HG02943 (cell line): ENCODE measurements at regions not wholly inside any gene's neighbourhood (a gene's known extent, or its start where the extent isn't known, plus 50 kb on each side); places are given as distances from the start of the nearest gene placed in this dataset.

Experiments used
- ATAC-seq: cut with Tn5 transposase; IDR thresholded peaks from one replicate; pipeline ENCODE4 v1.9.1; 2021; ENCODE audit warnings: mild to moderate bottlenecking, low read depth, moderate library complexity; ENCODE audit not compliant: unreplicated experiment

- no peak for ATAC-seq
These were observed 390.3 kb upstream of the DMAC1 start for GRCh38 chr9:8189881-8190280.

GRCh38 chr9:8188723-8189407 lies 389.3 kb upstream of the DMAC1 start:
- no peak for ATAC-seq

- no peak for ATAC-seq
These were observed 387.0 kb upstream of the DMAC1 start for GRCh38 chr9:8186560-8186959.

DNA sequence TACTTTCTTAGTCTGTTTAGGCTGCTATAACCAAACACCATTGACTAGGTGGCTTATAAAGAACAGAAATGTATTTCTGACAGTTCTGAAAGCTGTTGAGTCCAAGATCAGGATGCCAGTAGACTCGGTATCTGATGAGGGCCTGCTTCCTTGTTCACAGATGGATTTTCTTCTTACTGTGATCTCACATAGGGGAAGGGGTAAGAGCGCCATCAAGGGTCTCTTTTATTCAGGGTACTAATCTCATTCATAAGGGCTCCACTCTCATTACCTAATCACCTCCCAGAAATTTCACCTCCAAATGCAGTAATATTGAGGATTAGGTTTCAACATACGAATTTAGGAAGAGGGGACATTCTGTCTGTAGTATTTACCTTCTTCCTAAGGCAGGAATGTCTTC lies 384.0 kb upstream of the DMAC1 start:
- no peak for ATAC-seq

GRCh38 chr9:8179381-8180053 lies 379.9 kb upstream of the DMAC1 start:
- ATAC-seq = no peak

- no peak for ATAC-seq
These were observed 372.4 kb upstream of the DMAC1 start for GRCh38 chr9:8172000-8172399.

DNA sequence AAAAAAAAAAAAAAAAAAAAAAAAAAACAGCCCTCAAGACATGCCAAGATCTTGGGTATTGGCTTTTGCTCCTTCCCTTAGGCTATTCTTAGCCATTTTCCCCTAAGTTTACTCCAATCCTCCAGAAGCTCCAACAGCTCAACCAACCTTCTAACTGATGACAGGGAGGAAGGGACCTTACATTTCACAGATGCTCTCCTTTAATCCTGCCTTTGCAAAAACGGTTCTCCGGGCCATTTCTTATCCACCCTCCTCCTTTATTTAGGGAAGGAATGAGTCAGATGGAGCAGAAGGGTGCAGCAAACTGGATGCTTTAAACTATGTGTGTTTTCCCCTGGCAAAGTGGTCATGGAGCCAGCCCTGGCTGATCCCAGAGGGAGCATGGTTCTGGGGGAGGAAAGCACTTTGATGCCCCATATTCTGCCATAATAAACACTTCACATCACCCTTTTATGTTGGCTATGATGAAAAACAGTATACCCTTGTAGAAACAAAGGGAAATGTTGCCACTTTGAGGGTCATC lies 369.4 kb upstream of the DMAC1 start:
- no peak for ATAC-seq

GRCh38 chr9:8160787-8161186 lies 361.2 kb upstream of the DMAC1 start:
- ATAC-seq = no peak

DNA sequence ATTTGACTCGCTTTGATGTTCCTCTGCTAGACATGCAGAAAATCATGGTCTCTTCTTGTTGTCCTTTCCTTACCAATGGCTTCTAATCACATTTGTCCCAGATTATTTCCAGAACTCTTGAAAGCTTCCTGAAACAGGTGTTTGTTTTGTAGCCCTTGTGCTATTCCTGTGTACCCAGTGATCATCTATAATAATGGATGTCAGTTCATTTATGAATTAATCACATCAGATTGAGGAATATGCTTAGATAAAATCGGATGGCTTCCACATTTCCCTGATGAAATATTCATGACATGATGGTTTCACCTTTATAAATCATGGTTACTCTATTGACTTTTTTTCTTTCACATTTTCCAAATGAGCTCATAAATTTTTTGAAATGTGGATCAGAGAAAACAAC lies 359.0 kb upstream of the DMAC1 start:
- no peak for ATAC-seq

- ATAC-seq = no peak
These were observed 358.2 kb upstream of the DMAC1 start for GRCh38 chr9:8157683-8158324.

- no peak for ATAC-seq
These were observed 356.8 kb upstream of the DMAC1 start for GRCh38 chr9:8156346-8156745.

GRCh38 chr9:8155706-8156105 lies 356.1 kb upstream of the DMAC1 start:
- ATAC-seq = no peak

- ATAC-seq = no peak
These were observed 344.1 kb upstream of the DMAC1 start for GRCh38 chr9:8143677-8144076.

DNA sequence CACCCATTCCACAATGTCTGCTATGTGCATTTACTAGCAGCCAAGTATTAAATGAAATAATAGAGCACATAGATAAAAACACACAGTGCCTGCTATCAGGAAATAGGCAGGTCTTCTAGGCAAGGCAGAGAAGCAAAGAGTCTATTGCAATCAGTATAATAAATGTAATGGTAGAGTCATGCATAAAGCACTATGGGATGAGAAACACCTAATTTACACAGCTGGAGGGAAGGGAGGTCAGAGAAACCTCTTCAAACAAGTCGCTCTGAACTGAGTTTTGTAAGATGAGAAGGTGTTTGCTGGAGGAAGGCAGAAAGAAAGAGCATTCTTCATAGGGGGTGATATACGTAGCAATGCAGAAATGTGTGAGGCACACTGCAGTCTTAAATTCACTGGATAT lies 341.0 kb upstream of the DMAC1 start:
- no peak for ATAC-seq

GRCh38 chr9:8139756-8140155 lies 340.2 kb upstream of the DMAC1 start:
- ATAC-seq = no peak

GRCh38 chr9:8136477-8136876 lies 336.9 kb upstream of the DMAC1 start:
- peak; percentile 97 for ATAC-seq

DNA sequence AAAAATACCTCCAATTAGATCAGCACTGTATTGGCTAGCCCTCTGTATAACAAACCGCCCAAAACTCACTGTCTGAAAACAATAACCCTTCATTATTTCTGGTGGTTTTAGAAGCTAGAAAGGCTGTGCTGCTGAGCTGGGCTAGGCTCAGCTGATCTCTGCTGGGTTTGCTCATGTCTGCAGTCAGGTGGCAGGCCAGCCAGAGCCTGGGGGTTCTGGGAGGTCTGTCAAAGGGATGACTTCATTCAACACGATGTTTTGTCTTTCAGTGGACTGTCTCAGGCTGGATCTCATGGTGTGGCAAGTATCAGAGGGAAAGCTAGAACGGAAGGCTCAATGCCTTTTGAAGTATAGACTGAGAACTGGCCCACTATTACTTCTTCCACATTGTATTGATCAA lies 335.1 kb upstream of the DMAC1 start:
- ATAC-seq = no peak

- ATAC-seq = no peak
These were observed 334.0 kb upstream of the DMAC1 start for GRCh38 chr9:8133606-8134005.

DNA sequence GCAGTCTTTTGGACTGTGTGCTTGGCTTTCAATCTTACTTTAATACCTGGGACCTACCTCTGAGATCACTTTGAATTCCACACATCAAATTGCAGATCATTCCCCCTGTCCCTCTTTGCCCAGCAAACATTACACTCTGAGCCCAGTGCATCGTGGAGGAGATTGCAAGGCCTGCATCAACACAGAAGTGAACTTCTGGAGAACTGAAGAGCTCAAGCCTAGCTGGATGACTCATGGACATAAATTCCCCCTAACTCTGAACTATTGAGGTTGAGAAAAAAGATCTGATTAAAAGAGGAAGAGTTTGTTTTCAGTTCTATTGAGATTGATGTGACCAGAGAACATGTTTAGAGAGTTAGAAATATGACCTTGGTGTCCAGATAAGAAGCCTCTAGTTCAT lies 316.0 kb upstream of the DMAC1 start:
- ATAC-seq = no peak

DNA sequence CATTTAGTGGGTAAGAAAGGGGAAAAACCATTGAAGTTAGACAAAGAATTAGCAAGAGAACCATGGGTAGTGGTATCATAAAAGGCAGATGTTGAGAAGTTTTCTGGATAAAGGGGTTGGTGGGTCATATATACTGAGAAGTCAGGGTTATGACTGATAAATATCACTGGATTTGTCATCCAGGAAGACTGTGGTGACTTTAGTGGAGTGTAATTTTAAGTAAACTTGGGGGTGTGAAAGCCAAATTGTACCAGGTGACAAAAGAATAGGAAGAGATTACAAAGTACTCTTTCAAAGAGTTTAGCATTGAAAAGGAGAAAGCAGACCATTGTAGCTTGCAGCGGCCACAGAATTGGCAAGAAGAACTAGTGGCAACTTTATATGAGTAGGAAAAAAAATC lies 315.2 kb upstream of the DMAC1 start:
- ATAC-seq = no peak

DNA sequence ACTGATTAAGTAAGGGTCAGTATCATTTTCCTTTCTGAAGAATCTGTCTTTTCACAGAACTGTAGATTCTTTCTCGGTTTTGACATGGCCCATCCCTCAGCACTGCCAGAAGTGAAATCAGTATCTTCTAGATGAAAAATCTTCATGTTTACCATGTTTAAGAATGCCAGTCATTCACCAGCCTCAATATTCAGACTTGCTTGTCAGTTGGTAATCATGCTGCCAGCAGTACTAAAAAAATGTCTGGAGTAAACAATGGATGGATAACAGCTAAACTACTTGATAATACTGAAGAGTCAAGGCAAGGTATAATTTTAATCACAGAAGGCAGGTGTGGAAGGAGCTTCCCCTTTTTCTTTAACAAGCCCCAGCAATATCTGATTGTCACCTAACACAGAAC lies 306.8 kb upstream of the DMAC1 start:
- no peak for ATAC-seq

GRCh38 chr9:8101607-8102006 lies 302.0 kb upstream of the DMAC1 start:
- ATAC-seq = no peak
